RWPE1 (cell line): ENCODE measurements at regions not wholly inside any gene's neighbourhood (a gene's known extent, or its start where the extent isn't known, plus 50 kb on each side); places are given as distances from the start of the nearest gene placed in this dataset.

ENCODE experiments used
- CTCF ChIA-PET: fragments of 350-600 bp; sonication (Branson Sonifier 250); formaldehyde crosslinking; extraction: SDS; loops from one replicate; lab custom pipeline; 2021; lab: Yijun Ruan, JAX
- POLR2A ChIA-PET: fragments of 400-600 bp; formaldehyde crosslinking; extraction: SDS; loops from one replicate; lab custom pipeline; 2020; ENCODE audit warnings: antibody characterized with exemption; ENCODE audit not compliant: low non-redundant PET; lab: Yijun Ruan, JAX
- DNase-seq: peaks from one replicate; pipeline ENCODE4 v3.0.0; 2012; ENCODE audit warnings: low spot score
- H3K27ac ChIP-seq: fragments of 450-650 bp; 2 replicates; pipeline ENCODE4 v1.5.1; 2017
- TF ChIP-seq, protein P1 (sequence below): fragments of 450-650 bp; conservative IDR thresholded peaks from 2 replicates; pipeline ENCODE4 v1.5.1; 2017; ENCODE audit warnings: low read depth, mild to moderate bottlenecking

DNA sequence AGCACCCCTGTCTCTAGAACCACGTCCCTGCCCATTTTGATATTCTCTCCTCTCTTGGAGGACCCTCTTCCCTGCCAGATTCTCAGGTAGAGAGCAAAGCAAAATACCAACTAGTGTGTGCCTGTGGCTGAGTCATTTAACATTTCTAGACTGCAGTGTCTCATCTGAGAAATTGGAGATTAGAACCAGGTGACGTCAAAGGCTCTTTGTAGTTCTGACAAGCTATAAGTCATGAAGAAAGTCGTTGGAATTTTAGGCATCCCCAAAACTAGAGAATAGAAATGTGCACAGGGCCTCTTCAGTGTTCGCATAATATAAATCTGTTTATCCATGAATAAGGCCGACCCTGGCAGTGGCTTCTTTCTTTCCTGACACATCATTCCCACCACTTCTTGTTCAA, 74.4 kb upstream of the TANC1 start:
- H3K27ac ChIP-seq = peak overlapping the region; percentile 95; the same call in 1 of the 2 replicates
- ChIA-PET CTCF (no interaction called here), POLR2A (no interaction called here)
- peak; percentile 75 for DNase-seq
- TF ChIP-seq, protein P1, sequence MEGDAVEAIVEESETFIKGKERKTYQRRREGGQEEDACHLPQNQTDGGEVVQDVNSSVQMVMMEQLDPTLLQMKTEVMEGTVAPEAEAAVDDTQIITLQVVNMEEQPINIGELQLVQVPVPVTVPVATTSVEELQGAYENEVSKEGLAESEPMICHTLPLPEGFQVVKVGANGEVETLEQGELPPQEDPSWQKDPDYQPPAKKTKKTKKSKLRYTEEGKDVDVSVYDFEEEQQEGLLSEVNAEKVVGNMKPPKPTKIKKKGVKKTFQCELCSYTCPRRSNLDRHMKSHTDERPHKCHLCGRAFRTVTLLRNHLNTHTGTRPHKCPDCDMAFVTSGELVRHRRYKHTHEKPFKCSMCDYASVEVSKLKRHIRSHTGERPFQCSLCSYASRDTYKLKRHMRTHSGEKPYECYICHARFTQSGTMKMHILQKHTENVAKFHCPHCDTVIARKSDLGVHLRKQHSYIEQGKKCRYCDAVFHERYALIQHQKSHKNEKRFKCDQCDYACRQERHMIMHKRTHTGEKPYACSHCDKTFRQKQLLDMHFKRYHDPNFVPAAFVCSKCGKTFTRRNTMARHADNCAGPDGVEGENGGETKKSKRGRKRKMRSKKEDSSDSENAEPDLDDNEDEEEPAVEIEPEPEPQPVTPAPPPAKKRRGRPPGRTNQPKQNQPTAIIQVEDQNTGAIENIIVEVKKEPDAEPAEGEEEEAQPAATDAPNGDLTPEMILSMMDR = no peak

DNA sequence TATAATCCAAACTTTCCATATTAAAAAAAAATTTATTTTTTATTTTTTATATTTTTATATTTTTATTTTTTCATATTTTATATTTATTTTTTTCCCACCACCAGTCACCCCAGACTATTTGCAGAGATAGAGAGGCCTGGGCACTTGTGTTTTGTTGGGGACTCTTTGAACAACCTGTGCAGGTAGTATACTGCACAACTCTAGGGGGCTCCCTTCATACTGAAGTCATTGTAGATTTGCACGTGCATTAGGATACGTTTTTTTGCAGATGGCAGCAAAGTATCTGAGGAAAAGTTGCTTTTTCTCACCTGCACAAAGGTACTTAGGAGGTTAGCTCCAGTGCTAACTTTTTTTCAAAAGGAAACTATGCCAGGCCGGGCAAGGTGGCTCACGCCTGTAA, 73.9 kb upstream of the TANC1 start:
- H3K27ac ChIP-seq = peak overlapping the region; percentile 78
- ChIA-PET POLR2A (no interaction called here), CTCF (no interaction called here)
- TF ChIP-seq, protein P1 = no peak
- DNase-seq = no peak

DNA sequence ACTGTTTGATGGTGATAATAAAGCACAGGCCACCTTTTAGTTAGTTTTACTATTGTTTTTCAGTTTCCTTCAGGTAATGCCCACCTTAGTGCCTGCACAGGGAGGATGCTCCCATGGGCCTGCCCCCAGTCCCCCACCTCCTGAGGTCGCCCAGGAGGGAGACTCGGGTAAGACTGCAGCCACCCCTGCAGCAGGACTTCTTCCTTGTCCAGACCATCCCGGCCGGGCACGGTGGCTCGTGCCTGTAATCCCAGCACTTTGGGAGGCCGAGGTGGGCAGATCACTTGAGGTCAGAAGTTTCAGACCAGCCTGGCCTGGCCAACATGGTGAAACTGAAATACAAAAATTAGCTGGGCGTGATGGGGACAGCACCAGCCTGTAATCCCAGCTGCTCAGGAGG, 68.1 kb upstream of the TANC1 start:
- DNase-seq = no peak
- H3K27ac ChIP-seq = peak overlapping the region; percentile 25; the same call in 1 of the 2 replicates
- ChIA-PET CTCF (interaction anchor here (0.7 to 1.1 kb wide), 2 partner anchors 219 to 309 kb away, joined by 3 to 5 read pairs; no protein-coding TSS in a partner anchor), POLR2A (no interaction called here)
- TF ChIP-seq, protein P1 = no peak

DNA sequence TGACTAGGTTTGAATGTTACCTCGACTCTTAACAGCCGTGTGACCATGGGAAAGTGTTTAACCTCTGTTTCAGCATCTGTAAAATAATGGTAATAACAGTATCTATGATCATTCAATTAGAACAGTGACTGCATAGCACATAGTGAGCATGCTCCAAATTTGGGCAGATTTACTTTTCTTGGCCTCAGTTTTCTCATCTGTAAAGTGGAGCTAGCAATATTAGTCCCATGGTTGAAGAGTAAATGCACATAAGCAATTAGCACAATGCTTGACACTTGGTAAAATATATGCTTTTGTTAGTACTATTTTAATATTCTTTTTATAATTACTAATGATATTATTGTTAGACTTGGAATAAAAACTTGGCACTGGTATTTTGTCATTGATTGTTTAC, 66.4 kb upstream of the TANC1 start:
- ChIA-PET POLR2A (no interaction called here), CTCF (interaction anchor here (0.5 to 2.1 kb wide), 4 partner anchors 15 to 217 kb away, joined by 3 to 11 read pairs (median 3); partner anchors contain the start of gene TANC1)
- TF ChIP-seq, protein P1 = no peak
- no peak overlapping the region for H3K27ac ChIP-seq
- no peak for DNase-seq

DNA sequence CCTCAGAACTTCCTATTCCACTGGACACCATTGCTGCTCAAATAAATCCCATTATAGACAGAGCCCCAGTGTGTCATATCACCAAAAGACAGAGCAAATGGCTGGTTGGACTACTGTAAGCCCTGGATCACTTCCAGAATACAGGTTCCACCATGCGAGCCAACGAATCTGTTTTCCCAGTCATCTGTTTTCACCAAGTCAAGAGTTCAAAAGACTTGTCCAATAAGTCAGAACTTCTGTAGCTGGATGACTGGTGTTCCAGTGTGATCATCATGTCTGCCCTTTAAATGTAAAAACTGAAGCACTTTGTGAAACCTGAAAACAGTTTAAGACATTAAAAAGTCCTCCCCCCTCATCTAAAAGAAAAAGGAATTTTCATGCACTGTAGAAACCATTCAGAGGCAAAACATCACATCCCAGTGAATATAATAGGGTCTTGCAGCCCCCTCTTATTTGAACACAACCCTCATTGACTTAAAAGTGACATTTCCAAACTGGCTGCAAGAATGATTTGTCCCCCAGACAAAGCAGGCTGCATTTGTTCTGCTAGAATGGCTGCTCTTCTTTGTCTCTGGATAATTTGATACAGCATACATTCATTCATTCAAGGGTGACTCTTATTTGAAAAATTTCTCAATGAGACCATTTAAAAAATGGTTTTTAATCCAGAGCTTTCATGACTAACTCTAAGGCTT, 64.6 kb upstream of the TANC1 start:
- TF ChIP-seq, protein P1 = no peak
- H3K27ac ChIP-seq = no peak overlapping the region
- POLR2A ChIA-PET = interaction anchor here (0.6 kb wide), 1 partner anchor 346 kb away, joined by 8 read pairs; no protein-coding TSS in a partner anchor
- no peak for DNase-seq
- CTCF ChIA-PET = interaction anchor here (0.6 to 2.1 kb wide), 2 partner anchors 215 to 253 kb away, joined by 3 to 11 read pairs; no protein-coding TSS in a partner anchor

DNA sequence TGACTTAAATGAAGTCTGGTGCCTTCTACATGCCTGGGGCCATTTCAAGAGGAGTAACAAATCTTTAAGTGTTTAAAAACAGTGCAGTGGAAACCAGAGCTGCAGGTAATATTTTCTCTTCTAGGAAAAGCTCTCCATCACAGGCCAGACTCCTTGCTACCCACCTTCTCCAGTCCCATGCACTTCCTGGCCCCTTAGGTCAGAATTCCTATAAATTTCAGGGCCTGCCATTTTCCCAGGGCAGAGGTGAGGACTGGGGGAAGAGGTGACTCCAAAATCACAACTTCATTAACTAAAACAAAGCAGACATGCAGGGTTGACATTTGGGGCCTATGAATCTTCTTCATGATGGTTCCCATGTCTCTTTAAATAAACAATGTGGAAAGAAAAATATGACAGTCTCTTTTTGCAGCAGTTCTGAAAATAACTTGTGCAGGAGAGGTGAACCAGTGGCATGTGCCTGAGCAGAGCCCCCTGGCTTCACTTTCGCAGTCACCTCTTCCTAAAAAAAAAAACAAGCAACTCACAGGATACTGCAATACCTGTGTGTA, 63.7 kb upstream of the TANC1 start:
- no peak overlapping the region for H3K27ac ChIP-seq
- no peak for DNase-seq
- ChIA-PET POLR2A (interaction anchor here (0.6 kb wide), 1 partner anchor 345 kb away, joined by 8 read pairs; no protein-coding TSS in a partner anchor), CTCF (no interaction called here)
- TF ChIP-seq, protein P1 = no peak
